K562 (cell line): ENCODE measurements at regions not wholly inside any gene's neighbourhood (a gene's known extent, or its start where the extent isn't known, plus 50 kb on each side); places are given as distances from the start of the nearest gene placed in this dataset.

Experiments used
- ATAC-seq: fragments of 200-7000 bp; cut with Tn5 transposase; 3 replicates; pipeline ENCODE4 v1.9.1; 2020; ENCODE audit warnings: moderate library complexity
- BruUV-seq: library from RNA; stranded (reverse); fragments of 400-500 nt; replicated peaks from 2 replicates; lab custom pipeline; 2021; lab: Mats Ljungman, UMichigan
- CTCF ChIA-PET: fragments of 300-600 bp; formaldehyde crosslinking; extraction: SDS; loops from one replicate; lab custom pipeline; 2021; ENCODE audit warnings: low intra/inter-chr PET ratio; lab: Yijun Ruan, JAX
- POLR2A ChIA-PET: fragments of 300-600, 350-650 bp; sonication (Branson Sonifier 250); formaldehyde crosslinking; extraction: SDS; loops from one replicate; lab custom pipeline; 2021; ENCODE audit warnings: antibody characterized with exemption, inconsistent platforms; lab: Yijun Ruan, JAX
- DNase-seq, 4 experiments: peaks; one replicate each; pipeline versions ENCODE4 v3.0.0 to v3.0.0-alpha.2; 2011 to 2018; ENCODE audit warnings: low spot score in 3 of 4, mixed read lengths in 3 of 4; ENCODE audit errors: extremely low read depth in 1 of 4
- FAIRE-seq: peaks from 2 replicates; lab custom pipeline; 2011; peaks lifted over from hg19 to GRCh38; lab: Jason Lieb, UNC
- H2AFZ ChIP-seq: 2 replicates; pipeline ENCODE4 v1.6.0; 2011; ENCODE audit warnings: low read depth, low read length, control low read depth, inconsistent platforms
- H3K27ac ChIP-seq: fragments of 200-600 bp; 3 replicates; pipeline ENCODE4 v1.8.0; 2011; ENCODE audit warnings: low read depth, mild to moderate bottlenecking, control low read depth, inconsistent platforms, low read length, moderate library complexity, mixed read lengths; ENCODE audit errors: extremely low read depth
- H3K27me3 ChIP-seq, 2 experiments: fragments of 300-600 bp in 1 of 2; 2 replicates in 1 of 2; 3 replicates in 1 of 2; pipeline versions ENCODE4 v1.6.0 to v1.8.0; 2011; ENCODE audit warnings: inconsistent platforms in 2 of 2, low read length in 2 of 2, mild to moderate bottlenecking in 1 of 2, mixed read lengths in 1 of 2, moderate library complexity in 1 of 2; ENCODE audit not compliant: control insufficient read depth in 2 of 2, insufficient read depth in 2 of 2
- H3K36me3 ChIP-seq: fragments of 300-600 bp; 3 replicates; pipeline ENCODE4 v1.8.0; 2011; ENCODE audit warnings: mild to moderate bottlenecking, low read length, inconsistent platforms; ENCODE audit not compliant: control insufficient read depth, insufficient read depth
- H3K4me1 ChIP-seq, 2 experiments: fragments of 200-600 bp in 1 of 2; replicated peaks in 1 of 2; 2 replicates in 1 of 2; 3 replicates in 1 of 2; pipeline versions ENCODE4 v1.5.1 to v1.8.0; 2011; ENCODE audit warnings: inconsistent platforms in 2 of 2, low read length in 2 of 2, mild to moderate bottlenecking in 1 of 2, mixed read lengths in 1 of 2, moderate library complexity in 1 of 2; ENCODE audit not compliant: control insufficient read depth in 2 of 2, insufficient read depth in 2 of 2
- H3K4me2 ChIP-seq: 2 replicates; pipeline ENCODE4 v1.6.1; 2011; ENCODE audit warnings: low read length, control low read depth, inconsistent platforms, mixed read lengths; ENCODE audit not compliant: insufficient read depth
- H3K4me3 ChIP-seq: fragments of 200-600 bp; sonication (generic), shearing (Covaris generic); 2 replicates; pipeline ENCODE4 v1.5.1; 2016; ENCODE audit warnings: control low read depth, inconsistent platforms
- H3K79me2 ChIP-seq: fragments of 200-600 bp; 3 replicates; pipeline ENCODE4 v1.8.0; 2011; ENCODE audit warnings: low read length, inconsistent platforms; ENCODE audit not compliant: control insufficient read depth, insufficient read depth
- H3K9ac ChIP-seq, 2 experiments: 2 replicates each; pipeline versions ENCODE4 v1.6.0 to v1.6.1; 2011; ENCODE audit warnings: low read depth in 2 of 2, low read length in 2 of 2, control low read depth in 1 of 2, inconsistent platforms in 1 of 2, mild to moderate bottlenecking in 1 of 2, mixed read lengths in 1 of 2; ENCODE audit not compliant: insufficient read depth in 1 of 2
- H3K9me1 ChIP-seq: one replicate; pipeline ENCODE4 v1.6.0; 2011; ENCODE audit warnings: inconsistent platforms, mild to moderate bottlenecking, low read length, moderate library complexity; ENCODE audit not compliant: control insufficient read depth, insufficient read depth
- H3K9me3 ChIP-seq: replicated peaks from 2 replicates; pipeline ENCODE4 v1.5.1; 2011; ENCODE audit warnings: low read depth, low read length, inconsistent platforms; ENCODE audit not compliant: control insufficient read depth, insufficient read depth
- H4K20me1 ChIP-seq: replicated peaks from 2 replicates; pipeline ENCODE4 v1.6.1; 2011; ENCODE audit warnings: low read length, inconsistent platforms, mixed read lengths; ENCODE audit not compliant: control insufficient read depth, insufficient read depth
- CBX2 ChIP-seq: fragments of 200-600 bp; sonication (generic); IDR thresholded peaks from one replicate; pipeline ENCODE4 v1.6.1; 2012; ENCODE audit warnings: mild to moderate bottlenecking, low read length, inconsistent platforms; ENCODE audit not compliant: insufficient read depth, poor library complexity, severe bottlenecking
- DPF2 ChIP-seq: fragments of 450-650 bp; IDR thresholded peaks from 2 replicates; pipeline ENCODE4 v1.6.1; 2016
- GABPB2 ChIP-seq: fragments of 250-450 bp; sonication (Bioruptor Pico); conservative IDR thresholded peaks from 2 replicates; pipeline ENCODE4 v1.5.1; 2021; ENCODE audit warnings: mild to moderate bottlenecking
- MEIS2 ChIP-seq: fragments of 450-650 bp; IDR thresholded peaks from 2 replicates; pipeline ENCODE4 v1.6.1; 2014; ENCODE audit warnings: mild to moderate bottlenecking; ENCODE audit not compliant: partially characterized antibody
- MTA1 ChIP-seq: fragments of 450-650 bp; IDR thresholded peaks from 2 replicates; pipeline ENCODE4 v1.6.1; 2017; ENCODE audit warnings: borderline replicate concordance
- MTF1 ChIP-seq: fragments of 250-450 bp; sonication (Bioruptor Pico); IDR thresholded peaks from 2 replicates; pipeline ENCODE4 v1.9.0; 2021; ENCODE audit warnings: moderate library complexity, mild to moderate bottlenecking, inconsistent platforms, borderline replicate concordance
- PML ChIP-seq: IDR thresholded peaks from 2 replicates; pipeline ENCODE4 v1.6.1; 2012; ENCODE audit warnings: low read length, inconsistent platforms
- SREBF1 ChIP-seq: fragments of 150-350 bp; IDR thresholded peaks from 2 replicates; pipeline ENCODE4 v1.6.1; 2014; ENCODE audit warnings: antibody characterized with exemption, low read depth, low read length, borderline replicate concordance
- U2AF2 ChIP-seq: fragments of 200-400 bp; formaldehyde crosslinking; optimal IDR thresholded peaks from 2 replicates; pipeline ENCODE3; 2017; ENCODE audit warnings: low read depth, mild to moderate bottlenecking, low read length
- WGBS: fragments of 100-300 bp; shearing (Covaris generic); methylation state at CpG from one replicate; pipeline ENCODE4 v1.1.6; 2016; ENCODE audit warnings: low coverage, mixed read lengths; ENCODE audit not compliant: insufficient coverage; ENCODE audit errors: missing lambda C conversion rate; 5-methylcytosine and 5-hydroxymethylcytosine counted together
- in situ Hi-C: fragments of 300-500 bp; cut with MboI; formaldehyde crosslinking; loops from 4 replicates; pipeline ENCODE4 v1.15.0; 2018; ENCODE audit warnings: inconsistent platforms, mixed read lengths
- intact Hi-C: fragments of 100-400 bp; cut with micrococcal nuclease; formaldehyde crosslinking; loops from 2 replicates; pipeline ENCODE4 v1.14.2; 2022
- TF ChIP-seq, protein P1 (sequence below): sonication (generic); formaldehyde crosslinking; IDR thresholded peaks from 2 replicates; pipeline ENCODE4 v1.8.0; 2022; ENCODE audit warnings: missing genetic modification reagents, mild to moderate bottlenecking, moderate library complexity, borderline replicate concordance
- TF ChIP-seq, protein P2 (sequence below): IDR thresholded peaks from 2 replicates; pipeline ENCODE4 v1.6.1; 2012; ENCODE audit warnings: low read depth, low read length, improper control_type of control experiment, borderline replicate concordance
- TF ChIP-seq, protein P3 (sequence below): fragments of 450-650 bp; formaldehyde crosslinking; IDR thresholded peaks from 2 replicates; pipeline ENCODE4 v1.4.0; 2022; ENCODE audit warnings: missing genetic modification characterization

DNA sequence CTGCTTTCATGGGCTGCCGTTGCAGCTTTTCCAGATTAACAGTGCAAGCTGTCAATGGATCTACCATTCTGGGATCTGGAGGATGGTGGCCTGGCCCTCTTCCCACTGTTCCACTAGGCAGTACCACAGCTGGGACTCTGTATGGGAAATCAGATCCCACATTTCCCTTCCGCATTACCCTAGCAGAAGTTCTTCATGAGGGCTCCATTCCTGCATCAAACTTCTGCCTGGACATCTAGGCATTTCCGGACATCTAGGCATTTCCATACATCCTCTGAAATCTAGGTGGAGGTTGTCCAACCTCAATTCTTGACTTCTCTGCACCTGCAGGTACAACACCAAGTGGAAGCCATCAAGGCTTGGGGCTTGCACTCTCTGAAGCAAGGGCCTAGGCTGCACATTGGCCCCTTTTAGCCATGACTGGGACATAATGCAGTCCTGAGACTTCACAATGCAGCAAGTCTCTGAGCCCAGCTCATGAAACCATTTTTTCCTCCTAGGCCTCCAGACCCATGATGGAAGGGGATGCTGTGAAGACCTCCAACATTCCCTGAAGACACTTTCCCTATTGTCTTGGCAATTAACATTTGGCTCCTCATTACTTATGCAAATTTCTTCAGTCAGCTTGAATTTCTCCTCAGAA, 863.3 kb downstream of the C12orf50 start:
- intact Hi-C loops: no loop called here
- Histone ChIP-seq H3K27me3 (no peaks in the 10 kb centered on the region), H4K20me1 (no peaks in the 10 kb centered on the region), H3K4me2 (no peak overlapping the region), H3K4me1 (no peaks in the 10 kb centered on the region), H2AFZ (no peak overlapping the region), H3K36me3 (no peaks in the 10 kb centered on the region), H3K4me3 (no peak overlapping the region), H3K9me3 (peaks cover 2% of the 10 kb centered on the region; the same call in 1 of the 2 replicates), H3K9me1 (no peaks in the 10 kb centered on the region), H3K27ac (no peak overlapping the region), H3K79me2 (no peaks in the 10 kb centered on the region), H3K9ac (no peak overlapping the region)
- WGBS: 3% methylated on average over 3 of the region's 3 CpGs
- TF ChIP-seq, protein P1, sequence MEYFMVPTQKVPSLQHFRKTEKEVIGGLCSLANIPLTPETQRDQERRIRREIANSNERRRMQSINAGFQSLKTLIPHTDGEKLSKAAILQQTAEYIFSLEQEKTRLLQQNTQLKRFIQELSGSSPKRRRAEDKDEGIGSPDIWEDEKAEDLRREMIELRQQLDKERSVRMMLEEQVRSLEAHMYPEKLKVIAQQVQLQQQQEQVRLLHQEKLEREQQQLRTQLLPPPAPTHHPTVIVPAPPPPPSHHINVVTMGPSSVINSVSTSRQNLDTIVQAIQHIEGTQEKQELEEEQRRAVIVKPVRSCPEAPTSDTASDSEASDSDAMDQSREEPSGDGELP (CRISPR knock-in tag): no peak
- TF ChIP-seq GABPB2: no peak
- no peak for TF ChIP-seq MEIS2
- TF ChIP-seq DPF2: no peak
- TF ChIP-seq SREBF1: no peak
- TF ChIP-seq, protein P2, sequence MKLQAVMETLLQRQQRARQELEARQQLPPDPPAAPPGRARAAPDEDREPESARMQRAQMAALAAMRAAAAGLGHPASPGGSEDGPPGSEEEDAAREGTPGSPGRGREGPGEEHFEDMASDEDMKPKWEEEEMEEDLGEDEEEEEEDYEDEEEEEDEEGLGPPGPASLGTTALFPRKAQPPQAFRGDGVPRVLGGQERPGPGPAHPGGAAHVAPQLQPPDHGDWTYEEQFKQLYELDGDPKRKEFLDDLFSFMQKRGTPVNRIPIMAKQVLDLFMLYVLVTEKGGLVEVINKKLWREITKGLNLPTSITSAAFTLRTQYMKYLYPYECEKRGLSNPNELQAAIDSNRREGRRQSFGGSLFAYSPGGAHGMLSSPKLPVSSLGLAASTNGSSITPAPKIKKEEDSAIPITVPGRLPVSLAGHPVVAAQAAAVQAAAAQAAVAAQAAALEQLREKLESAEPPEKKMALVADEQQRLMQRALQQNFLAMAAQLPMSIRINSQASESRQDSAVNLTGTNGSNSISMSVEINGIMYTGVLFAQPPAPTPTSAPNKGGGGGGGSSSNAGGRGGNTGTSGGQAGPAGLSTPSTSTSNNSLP: no peak
- TF ChIP-seq, protein P3, sequence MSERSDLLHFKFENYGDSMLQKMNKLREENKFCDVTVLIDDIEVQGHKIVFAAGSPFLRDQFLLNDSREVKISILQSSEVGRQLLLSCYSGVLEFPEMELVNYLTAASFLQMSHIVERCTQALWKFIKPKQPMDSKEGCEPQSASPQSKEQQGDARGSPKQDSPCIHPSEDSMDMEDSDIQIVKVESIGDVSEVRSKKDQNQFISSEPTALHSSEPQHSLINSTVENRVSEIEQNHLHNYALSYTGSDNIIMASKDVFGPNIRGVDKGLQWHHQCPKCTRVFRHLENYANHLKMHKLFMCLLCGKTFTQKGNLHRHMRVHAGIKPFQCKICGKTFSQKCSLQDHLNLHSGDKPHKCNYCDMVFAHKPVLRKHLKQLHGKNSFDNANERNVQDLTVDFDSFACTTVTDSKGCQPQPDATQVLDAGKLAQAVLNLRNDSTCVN: no peak
- no peak for TF ChIP-seq CBX2
- no peak for TF ChIP-seq MTA1
- no peak for TF ChIP-seq MTF1
- no peak for TF ChIP-seq PML
- no peak for TF ChIP-seq U2AF2
- DNase-seq (no peak), ATAC-seq (no peak), FAIRE-seq (no peak)
- POLR2A ChIA-PET: no interaction called here
- CTCF ChIA-PET: no interaction called here
- in situ Hi-C loops: no loop called here
- BruUV-seq: no TSS peak
